GM12891 (cell line): ENCODE measurements at regions not wholly inside any gene's neighbourhood (a gene's known extent, or its start where the extent isn't known, plus 50 kb on each side); places are given as distances from the start of the nearest gene placed in this dataset.
"Not testable (repeated sequence)": the region's sequence is repeated elsewhere in the genome, so short reads cannot be mapped to it uniquely, and the experiment has no call there.

ENCODE experiments used
- POLR2A ChIP-seq: IDR thresholded peaks from 2 replicates; pipeline ENCODE4 v1.6.1; 2011; ENCODE audit warnings: low read depth, low read length, control low read depth
- POLR2AphosphoS5 ChIP-seq: IDR thresholded peaks from 2 replicates; pipeline ENCODE4 v1.6.1; 2011; ENCODE audit warnings: low read depth, low read length, control low read depth
- POU2F2 ChIP-seq: IDR thresholded peaks from 2 replicates; pipeline ENCODE4 v1.6.1; 2011; ENCODE audit warnings: low read depth, mild to moderate bottlenecking, control low read depth, low read length, moderate library complexity
- SPI1 ChIP-seq: IDR thresholded peaks from 2 replicates; pipeline ENCODE4 v1.6.1; 2011; ENCODE audit warnings: low read depth, low read length, control low read depth
- TAF1 ChIP-seq: IDR thresholded peaks from 2 replicates; pipeline ENCODE4 v1.6.1; 2011; ENCODE audit warnings: low read depth, low read length, control low read depth

DNA sequence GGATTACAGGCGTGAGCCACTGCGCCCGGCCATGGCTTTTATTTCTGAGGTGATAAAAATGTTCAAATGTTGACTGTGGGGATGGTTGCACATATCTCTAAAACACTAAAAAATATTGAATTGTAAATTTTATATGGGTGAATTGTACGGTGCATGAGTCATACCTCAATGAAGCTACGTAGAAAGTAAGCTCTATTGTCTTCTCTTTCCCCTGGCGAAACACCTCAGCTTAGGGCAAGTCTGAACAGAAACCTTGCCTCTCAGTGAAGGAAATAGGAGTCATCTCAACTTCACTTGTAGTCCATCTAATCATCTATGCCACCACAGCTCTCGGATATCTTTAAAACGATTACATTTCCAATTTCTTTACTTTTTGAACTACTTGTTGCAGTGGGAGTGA is 238.2 kb downstream of the SPATA31A6 start:
- TF ChIP-seq POLR2A, POLR2AphosphoS5, POU2F2, TAF1, SPI1: not testable (repeated sequence)
